Osteocyte (in vitro differentiated cells): ENCODE measurements at regions not wholly inside any gene's neighbourhood (a gene's known extent, or its start where the extent isn't known, plus 50 kb on each side); places are given as distances from the start of the nearest gene placed in this dataset.

Source experiments
- DNase-seq: peaks from one replicate; pipeline ENCODE4 v3.0.0; 2021; ENCODE audit warnings: mixed read lengths; ENCODE audit not compliant: unreplicated experiment; ENCODE audit errors: extremely low spot score
- H3K27ac Mint-ChIP-seq: one replicate; pipeline ENCODE4 v1.8.0; 2021; ENCODE audit warnings: mild to moderate bottlenecking, mixed read lengths; ENCODE audit not compliant: unreplicated experiment
- H3K27me3 Mint-ChIP-seq: one replicate; pipeline ENCODE4 v1.8.0; 2021; ENCODE audit warnings: mixed read lengths; ENCODE audit not compliant: unreplicated experiment
- H3K36me3 Mint-ChIP-seq: one replicate; pipeline ENCODE4 v1.8.0; 2021; ENCODE audit warnings: mixed read lengths; ENCODE audit not compliant: unreplicated experiment
- H3K4me1 Mint-ChIP-seq: one replicate; pipeline ENCODE4 v1.8.0; 2021; ENCODE audit warnings: mixed read lengths; ENCODE audit not compliant: unreplicated experiment
- H3K4me3 Mint-ChIP-seq: one replicate; pipeline ENCODE4 v1.8.0; 2021; ENCODE audit warnings: mild to moderate bottlenecking, moderate library complexity, mixed read lengths; ENCODE audit not compliant: unreplicated experiment
- H3K9me3 Mint-ChIP-seq: one replicate; pipeline ENCODE4 v1.8.0; 2021; ENCODE audit warnings: mixed read lengths; ENCODE audit not compliant: unreplicated experiment
- CTCF ChIP-seq: fragments of 200-600 bp; sonication (generic); IDR thresholded peaks from 2 replicates; pipeline ENCODE4 v1.5.0; 2021; ENCODE audit warnings: antibody characterized with exemption, mild to moderate bottlenecking, moderate library complexity

- no peaks in the 10 kb centered on the region for H3K4me1 Mint-ChIP-seq
- TF ChIP-seq CTCF = no peak
- H3K9me3 Mint-ChIP-seq = no peaks in the 10 kb centered on the region
- H3K36me3 Mint-ChIP-seq = no peaks in the 10 kb centered on the region
- no peak for DNase-seq
- H3K27ac Mint-ChIP-seq = no peak overlapping the region
- peaks cover 7% of the 10 kb centered on the region for H3K27me3 Mint-ChIP-seq
- no peak overlapping the region for H3K4me3 Mint-ChIP-seq
Observed at GRCh38 chr1:102431253-102431652, 434.5 kb upstream of the OLFM3 start.

GRCh38 chr1:102420034-102420433 lies 423.3 kb upstream of the OLFM3 start:
- no peak for TF ChIP-seq CTCF
- H3K4me1 Mint-ChIP-seq = no peaks in the 10 kb centered on the region
- H3K27me3 Mint-ChIP-seq = peaks cover 11% of the 10 kb centered on the region
- no peak for DNase-seq
- H3K36me3 Mint-ChIP-seq = no peaks in the 10 kb centered on the region
- no peaks in the 10 kb centered on the region for H3K9me3 Mint-ChIP-seq
- no peak overlapping the region for H3K4me3 Mint-ChIP-seq
- no peak overlapping the region for H3K27ac Mint-ChIP-seq
